A673 (cell line): ENCODE measurements at regions not wholly inside any gene's neighbourhood (a gene's known extent, or its start where the extent isn't known, plus 50 kb on each side); places are given as distances from the start of the nearest gene placed in this dataset.

Experiments
- BruUV-seq: library from RNA; stranded (reverse); fragments of 400-500 nt; replicated peaks from 2 replicates; lab custom pipeline; 2021; lab: Mats Ljungman, UMichigan
- CTCF ChIA-PET: fragments of 300-600 bp; sonication (Branson Sonifier 250); formaldehyde crosslinking; loops from one replicate; lab custom pipeline; 2022; ENCODE audit warnings: antibody characterized with exemption; lab: Charles Lee
- POLR2A ChIA-PET: fragments of 300-600 bp; sonication (Branson Sonifier 250); formaldehyde crosslinking; loops from one replicate; lab custom pipeline; 2022; ENCODE audit warnings: antibody characterized with exemption; ENCODE audit not compliant: low non-redundant PET; lab: Charles Lee
- DNase-seq: peaks from one replicate; pipeline ENCODE4 v3.0.0-alpha.2; 2015; ENCODE audit warnings: low spot score
- H3K27ac ChIP-seq: fragments of 200-600 bp; sonication (generic); 2 replicates; pipeline ENCODE4 v1.5.1; 2016; ENCODE audit warnings: mixed run types, low read depth, mild to moderate bottlenecking, mixed read lengths, antibody characterized with exemption, low read length; ENCODE audit not compliant: poor library complexity, severe bottlenecking
- H3K27me3 ChIP-seq: fragments of 200-600 bp; sonication (generic); replicated peaks from 2 replicates; pipeline ENCODE4 v1.6.1; 2017; ENCODE audit warnings: mixed run types, low read depth, mild to moderate bottlenecking, mixed read lengths, antibody characterized with exemption, low read length; ENCODE audit not compliant: insufficient read depth, poor library complexity
- H3K36me3 ChIP-seq: fragments of 200-600 bp; sonication (generic); 2 replicates; pipeline ENCODE4 v1.6.1; 2016; ENCODE audit warnings: mixed run types, mild to moderate bottlenecking, mixed read lengths, antibody characterized with exemption, low read length; ENCODE audit not compliant: insufficient read depth, poor library complexity, severe bottlenecking
- H3K4me1 ChIP-seq: fragments of 200-600 bp; sonication (generic); 2 replicates; pipeline ENCODE4 v1.6.1; 2017; ENCODE audit warnings: mixed run types, mild to moderate bottlenecking, mixed read lengths, antibody characterized with exemption, low read length; ENCODE audit not compliant: insufficient read depth, poor library complexity, severe bottlenecking
- H3K4me3 ChIP-seq: fragments of 200-600 bp; sonication (generic); 2 replicates; pipeline ENCODE4 v1.5.1; 2016; ENCODE audit warnings: low read depth, mixed run types, mild to moderate bottlenecking, mixed read lengths, low read length; ENCODE audit not compliant: poor library complexity, severe bottlenecking
- H3K9me3 ChIP-seq: fragments of 200-600 bp; sonication (generic); 2 replicates; pipeline ENCODE4 v1.6.1; 2016; ENCODE audit warnings: mixed run types, low read depth, mild to moderate bottlenecking, mixed read lengths, antibody characterized with exemption, low read length; ENCODE audit not compliant: poor library complexity, severe bottlenecking
- EZH2 ChIP-seq: fragments of 200-600 bp; sonication (generic); IDR thresholded peaks from 2 replicates; pipeline ENCODE4 v1.6.1; 2017; ENCODE audit warnings: borderline replicate concordance, low read depth, mild to moderate bottlenecking, mixed read lengths, antibody characterized with exemption, low read length; ENCODE audit not compliant: poor library complexity, severe bottlenecking
- intact Hi-C: fragments of 100-400 bp; cut with micrococcal nuclease; formaldehyde crosslinking; loops from one replicate; pipeline ENCODE4 v1.10.0; 2022; ENCODE audit not compliant: unreplicated experiment
- TF ChIP-seq, protein P1 (sequence below): fragments of 300-800, 200-600 bp; sonication (generic); conservative IDR thresholded peaks from 2 replicates; pipeline ENCODE4 v1.5.1; 2017; ENCODE audit warnings: low read depth, mild to moderate bottlenecking, antibody characterized with exemption, low read length, moderate library complexity, mixed read lengths

DNA sequence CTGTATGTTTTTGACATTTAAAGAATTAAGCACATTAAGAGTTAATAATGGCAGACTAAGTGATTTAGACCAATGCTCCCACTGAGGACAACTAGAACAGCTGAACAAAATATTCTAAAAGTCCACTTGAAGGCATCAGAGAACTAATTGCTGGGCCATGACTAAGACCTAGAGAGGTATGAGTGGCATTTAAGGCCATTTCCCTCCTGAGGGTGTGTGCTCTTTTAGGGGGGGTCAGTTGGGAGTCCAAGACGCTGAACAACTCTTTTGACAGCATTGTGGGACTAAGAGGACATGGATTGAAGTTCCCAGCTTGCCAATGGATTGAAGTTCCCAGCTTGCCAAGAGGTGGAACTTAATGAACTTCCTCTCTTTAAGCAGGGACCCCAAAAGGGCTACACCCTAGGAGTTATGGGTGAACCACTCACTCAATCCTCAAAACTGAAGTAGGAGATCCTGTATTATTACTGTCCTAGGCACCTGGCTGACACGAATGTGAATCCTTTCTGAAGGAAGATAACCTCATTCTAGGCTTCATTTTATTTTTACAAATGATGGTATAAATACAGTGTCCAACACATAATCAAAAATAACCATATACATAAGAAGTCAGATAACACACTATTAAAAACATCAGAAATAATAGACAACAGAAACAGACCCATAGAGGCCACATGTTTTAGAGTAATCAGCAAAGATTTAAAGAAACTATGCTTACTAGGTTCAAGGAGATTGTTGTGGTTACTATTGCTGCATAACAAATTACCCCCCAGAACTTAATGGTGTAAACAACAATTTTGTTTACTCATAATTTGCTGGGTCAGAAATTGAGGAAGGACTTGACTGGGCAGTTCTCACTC, 175.1 kb downstream of the VEGFA start:
- H3K9me3 ChIP-seq: peaks cover 6% of the 10 kb centered on the region
- POLR2A ChIA-PET: no interaction called here
- peaks cover 13% of the 10 kb centered on the region for H3K4me1 ChIP-seq
- DNase-seq: no peak
- no peaks in the 10 kb centered on the region for H3K27me3 ChIP-seq
- CTCF ChIA-PET: no interaction called here
- no TSS peak for BruUV-seq
- intact Hi-C loops: no loop called here
- H3K36me3 ChIP-seq: no peaks in the 10 kb centered on the region
- no peak overlapping the region for H3K4me3 ChIP-seq
- TF ChIP-seq EZH2: no peak
- TF ChIP-seq, protein P1, sequence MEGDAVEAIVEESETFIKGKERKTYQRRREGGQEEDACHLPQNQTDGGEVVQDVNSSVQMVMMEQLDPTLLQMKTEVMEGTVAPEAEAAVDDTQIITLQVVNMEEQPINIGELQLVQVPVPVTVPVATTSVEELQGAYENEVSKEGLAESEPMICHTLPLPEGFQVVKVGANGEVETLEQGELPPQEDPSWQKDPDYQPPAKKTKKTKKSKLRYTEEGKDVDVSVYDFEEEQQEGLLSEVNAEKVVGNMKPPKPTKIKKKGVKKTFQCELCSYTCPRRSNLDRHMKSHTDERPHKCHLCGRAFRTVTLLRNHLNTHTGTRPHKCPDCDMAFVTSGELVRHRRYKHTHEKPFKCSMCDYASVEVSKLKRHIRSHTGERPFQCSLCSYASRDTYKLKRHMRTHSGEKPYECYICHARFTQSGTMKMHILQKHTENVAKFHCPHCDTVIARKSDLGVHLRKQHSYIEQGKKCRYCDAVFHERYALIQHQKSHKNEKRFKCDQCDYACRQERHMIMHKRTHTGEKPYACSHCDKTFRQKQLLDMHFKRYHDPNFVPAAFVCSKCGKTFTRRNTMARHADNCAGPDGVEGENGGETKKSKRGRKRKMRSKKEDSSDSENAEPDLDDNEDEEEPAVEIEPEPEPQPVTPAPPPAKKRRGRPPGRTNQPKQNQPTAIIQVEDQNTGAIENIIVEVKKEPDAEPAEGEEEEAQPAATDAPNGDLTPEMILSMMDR: no peak
- no peak overlapping the region for H3K27ac ChIP-seq

GRCh38 chr6:43943781-43944250, 173.8 kb downstream of the VEGFA start:
- TF ChIP-seq EZH2: no peak
- TF ChIP-seq, protein P1: no peak
- BruUV-seq: no TSS peak
- Histone ChIP-seq H3K27ac (no peak overlapping the region), H3K4me3 (no peak overlapping the region), H3K9me3 (peaks cover 6% of the 10 kb centered on the region), H3K4me1 (peaks cover 13% of the 10 kb centered on the region), H3K27me3 (no peaks in the 10 kb centered on the region), H3K36me3 (no peaks in the 10 kb centered on the region)
- CTCF ChIA-PET: no interaction called here
- no peak for DNase-seq
- POLR2A ChIA-PET: no interaction called here
- intact Hi-C loops: no loop called here

DNA sequence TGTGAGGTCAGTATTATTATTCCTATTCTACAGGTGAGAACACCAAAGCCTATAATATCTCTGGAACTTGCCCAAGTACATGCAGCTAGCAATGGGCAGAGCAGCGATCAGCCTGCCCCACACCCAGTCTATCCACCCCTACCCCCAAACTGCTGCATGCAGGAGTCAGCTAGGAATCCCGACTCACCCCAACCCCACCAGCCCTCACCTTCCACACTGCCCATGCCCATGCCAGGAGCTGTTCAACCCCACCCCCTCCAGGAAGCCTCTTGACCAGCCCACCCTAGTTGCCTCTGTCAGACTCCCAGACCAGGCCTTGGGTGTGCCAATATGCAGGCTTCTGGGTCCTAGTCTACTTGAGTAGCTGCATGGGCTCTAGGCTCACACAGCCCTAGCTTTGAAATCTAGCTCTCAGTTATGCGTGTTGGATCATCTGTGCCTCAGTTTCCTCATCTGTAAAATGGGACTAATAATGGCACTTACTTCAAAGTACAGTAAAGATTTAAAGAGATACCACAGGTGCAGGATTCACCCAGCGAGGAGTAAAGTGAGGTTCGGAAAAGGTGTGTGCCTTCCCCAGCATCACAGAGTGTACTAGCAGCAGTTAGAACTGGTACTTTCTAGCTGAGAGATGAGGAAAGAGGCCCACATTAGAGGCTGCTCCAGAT, 173.2 kb downstream of the VEGFA start:
- peaks cover 13% of the 10 kb centered on the region for H3K4me1 ChIP-seq
- peaks cover 6% of the 10 kb centered on the region for H3K9me3 ChIP-seq
- intact Hi-C loops: no loop called here
- TF ChIP-seq, protein P1: no peak
- no peak for TF ChIP-seq EZH2
- DNase-seq: no peak
- H3K4me3 ChIP-seq: no peak overlapping the region
- ChIA-PET POLR2A (no interaction called here), CTCF (no interaction called here)
- BruUV-seq: no TSS peak
- no peak overlapping the region for H3K27ac ChIP-seq
- no peaks in the 10 kb centered on the region for H3K27me3 ChIP-seq
- H3K36me3 ChIP-seq: no peaks in the 10 kb centered on the region
